Left colon (tissue), 2 donors: ENCODE measurements at regions not wholly inside any gene's neighbourhood (a gene's known extent, or its start where the extent isn't known, plus 50 kb on each side); places are given as distances from the start of the nearest gene placed in this dataset.

Source experiments
- ATAC-seq: fragments of 200-7000 bp; cut with Tn5 transposase; one replicate; pipeline ENCODE4 v1.9.1; 2020; ENCODE audit warnings: mild to moderate bottlenecking, moderate library complexity
- DNase-seq, 2 donors: peaks; one replicate each; pipeline ENCODE4 v3.0.0-alpha.2; 2020
- intact Hi-C, 2 donors: fragments of 100-400 bp; cut with DNase I in 1 of 2; cut with micrococcal nuclease in 1 of 2; formaldehyde crosslinking; loops; one replicate each; pipeline versions ENCODE4 v1.11.2 to v1.14.0; 2022; cut with DNase I, micrococcal nuclease
- donor health status: DM: no; HTN: no; CAD: no.
- donor health status: DM: yes; HTN: yes; CAD: no.

DNA sequence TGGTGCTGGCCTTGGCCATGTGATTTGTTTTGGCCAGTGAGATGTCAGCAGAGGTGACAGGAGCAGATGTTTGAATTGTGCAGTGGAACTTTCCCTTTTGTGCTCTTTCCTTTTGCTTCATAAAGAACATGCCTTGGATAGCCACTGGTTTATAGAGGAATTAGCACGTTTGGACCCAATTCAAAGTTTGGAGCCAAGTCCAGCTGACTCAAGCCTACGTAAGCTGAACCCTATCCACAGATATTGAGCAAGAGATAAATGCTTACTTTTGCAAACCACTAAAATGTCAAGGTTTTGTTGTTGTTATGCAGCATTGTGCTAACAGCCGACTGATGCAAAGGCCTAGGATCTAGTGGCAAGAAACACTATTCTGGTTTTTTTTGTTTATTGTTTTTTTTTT, 230.9 kb upstream of the CITED2 start:
- ATAC-seq = no peak
- no peak for DNase-seq
- intact Hi-C loops = no loop called here

DNA sequence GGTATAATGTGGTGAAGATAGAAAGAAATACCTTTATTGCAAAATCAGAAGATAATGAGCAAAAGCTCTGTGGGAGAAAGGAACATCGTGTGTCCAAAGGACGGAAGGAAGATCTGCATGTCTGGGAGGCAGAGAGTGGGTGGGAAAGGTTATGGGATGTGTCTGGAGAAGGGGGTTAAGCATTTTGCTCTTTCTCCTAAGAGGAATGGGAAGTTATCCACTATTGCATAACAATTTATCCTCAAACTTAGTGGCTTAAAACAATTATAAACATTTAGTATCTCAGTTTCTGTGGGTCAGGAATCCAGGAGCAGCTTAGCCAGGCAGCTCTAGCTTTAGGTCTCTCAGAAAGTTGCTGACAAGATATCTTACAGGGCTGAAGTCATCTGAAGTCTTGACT, 229.1 kb upstream of the CITED2 start:
- intact Hi-C loops = no loop called here
- ATAC-seq = no peak
- no peak for DNase-seq

DNA sequence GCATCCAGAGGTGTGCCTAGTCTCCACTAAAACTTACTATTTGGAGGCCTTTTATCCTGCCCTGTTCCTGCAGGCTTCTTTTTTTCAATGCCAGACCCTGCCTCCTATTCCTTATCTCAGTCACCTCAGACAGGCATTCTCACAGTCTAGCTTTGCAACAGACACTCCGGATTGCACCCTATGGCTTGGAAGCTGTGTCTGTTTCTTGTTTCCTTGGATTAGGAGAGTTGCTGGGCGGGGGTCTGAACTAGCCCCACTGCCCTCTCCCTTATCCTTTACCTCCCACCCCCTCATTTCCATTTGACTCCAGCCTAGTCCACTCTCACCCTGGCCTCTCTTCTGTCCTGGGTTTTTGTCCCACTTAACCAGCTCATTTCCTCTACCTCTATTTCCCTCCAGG, 228.1 kb upstream of the CITED2 start:
- intact Hi-C loops = no loop called here
- ATAC-seq (no peak), DNase-seq (no peak)

DNA sequence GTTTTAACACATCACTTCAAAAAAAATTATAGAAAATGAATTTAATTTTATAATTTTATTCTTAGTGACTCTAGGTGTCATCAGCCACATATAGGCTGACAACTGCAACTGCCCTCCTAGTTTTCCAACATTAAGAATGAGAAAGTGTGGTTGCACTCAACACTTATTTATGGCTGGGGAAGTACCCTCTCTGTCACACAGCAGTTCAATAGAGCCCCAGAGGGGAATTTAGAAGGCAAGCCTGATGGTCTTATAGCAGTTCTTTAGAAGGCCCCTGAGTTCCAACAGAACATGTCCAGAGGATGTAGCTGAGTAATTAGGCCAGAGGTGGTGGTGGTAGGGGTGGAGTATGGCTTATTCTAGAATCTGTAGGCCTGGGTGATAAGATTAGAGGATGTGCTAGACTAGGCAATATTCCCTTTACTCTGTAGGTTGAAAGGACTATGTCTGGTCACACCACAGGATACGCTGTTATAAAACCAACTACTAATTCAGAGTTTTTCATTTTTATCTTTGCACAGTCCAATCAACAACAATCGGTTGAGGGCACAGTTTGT, 226.5 kb upstream of the CITED2 start:
- no peak for ATAC-seq
- intact Hi-C loops = no loop called here
- DNase-seq = no peak

DNA sequence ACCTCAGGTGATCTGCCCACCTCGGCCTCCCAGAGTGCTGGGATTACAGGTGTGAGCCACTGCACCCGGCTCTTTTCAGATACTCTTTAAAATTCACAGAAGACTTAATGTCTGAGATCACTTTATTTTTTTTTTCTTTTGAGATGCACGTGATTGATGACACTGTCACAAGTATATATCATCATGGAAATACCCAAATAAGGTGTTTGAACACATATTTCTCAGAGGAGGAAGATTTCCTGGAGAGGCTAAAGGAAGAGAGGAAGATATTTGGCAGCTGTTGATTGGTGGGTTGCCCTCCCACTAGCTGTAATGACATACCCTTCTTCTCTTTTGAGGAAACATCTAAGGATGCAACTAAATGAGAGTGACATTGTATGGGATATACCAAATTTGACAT, 225.9 kb upstream of the CITED2 start:
- intact Hi-C loops = no loop called here
- ATAC-seq (no peak), DNase-seq (no peak)

DNA sequence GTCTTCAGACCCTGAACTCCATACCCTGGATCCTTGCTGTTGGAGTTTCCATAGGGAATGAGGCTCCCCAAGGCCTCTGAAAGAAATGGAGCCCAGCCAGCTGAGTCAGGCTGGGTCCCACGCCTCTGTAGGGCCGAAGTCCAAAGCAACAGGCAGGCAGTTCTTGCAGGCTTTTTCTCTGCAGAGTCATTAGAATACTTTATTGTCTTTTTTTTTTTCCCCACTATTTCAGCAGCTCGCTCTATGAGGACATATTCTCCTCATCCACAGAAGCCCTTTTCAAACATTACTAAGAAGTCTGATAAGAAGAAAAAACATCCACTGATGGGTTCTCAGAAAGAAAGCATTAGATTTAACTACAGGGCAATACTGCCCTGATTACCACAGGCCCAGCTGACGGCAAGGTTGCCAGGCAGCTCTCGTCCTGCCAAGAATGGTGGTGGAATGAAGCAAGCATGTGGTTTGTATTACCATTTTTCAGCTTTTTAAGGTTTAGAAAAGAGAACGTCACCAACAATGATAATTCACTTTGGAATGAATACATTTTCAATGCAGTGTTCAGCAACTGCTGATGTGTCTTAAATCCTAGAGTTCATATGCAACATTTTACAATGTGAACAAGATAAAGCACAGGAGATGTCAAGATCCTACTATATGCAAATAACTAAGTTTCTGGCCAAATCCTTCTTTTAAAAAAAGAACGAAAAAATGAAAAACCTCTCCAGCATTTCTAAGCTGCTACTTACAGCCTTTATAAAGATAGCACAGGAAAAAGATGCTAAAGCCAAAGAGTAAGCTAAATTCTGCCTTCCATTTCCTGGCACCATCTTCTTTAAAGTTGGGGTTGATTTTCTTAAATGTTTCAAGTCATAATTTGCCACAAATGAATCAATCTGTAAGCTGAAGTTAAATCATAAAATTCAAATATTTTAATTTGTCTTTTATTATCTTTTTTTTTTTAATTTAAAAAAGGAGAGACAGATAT, 223.6 kb upstream of the CITED2 start:
- peak; percentile 94 for ATAC-seq
- intact Hi-C loops = loop anchor here in 1 of 2 donors (10.0 kb wide), 1 partner anchor 223 kb away; the partner anchor contains the start of gene CITED2
- DNase-seq = peak; percentile 78 to 86

DNA sequence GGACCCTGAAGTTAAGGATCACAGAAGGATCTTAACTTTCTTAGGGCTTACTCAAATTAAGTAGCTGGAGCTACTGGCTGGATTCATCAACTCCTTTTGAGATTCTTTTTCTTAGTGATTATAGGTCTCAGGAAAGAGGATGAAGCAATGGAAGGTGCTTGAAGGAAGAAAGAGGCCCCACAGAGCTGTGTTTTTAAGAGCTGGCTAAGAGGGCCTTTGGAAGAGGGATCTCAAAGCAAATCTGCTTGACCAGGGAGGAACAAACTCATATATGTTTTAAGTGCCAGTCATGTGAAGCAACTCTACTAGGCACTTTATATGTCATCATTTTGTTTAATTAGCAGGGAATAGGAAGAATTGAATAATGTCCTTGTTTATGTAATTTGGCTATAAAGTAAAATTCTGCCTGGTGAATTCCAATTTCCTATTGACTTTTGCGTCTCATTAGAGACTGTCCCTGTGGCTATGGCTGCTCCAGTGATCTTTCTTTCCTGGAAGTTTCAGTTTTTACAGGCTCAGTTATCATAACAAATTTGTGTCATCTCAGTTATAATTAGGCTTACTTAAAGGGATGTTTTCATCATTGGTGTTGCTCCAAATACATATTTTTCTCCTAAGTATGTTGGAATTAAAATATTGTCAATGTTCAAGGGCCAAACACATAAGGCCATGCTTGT, 222.8 kb upstream of the CITED2 start:
- peak; percentile 22 for ATAC-seq
- DNase-seq = no peak

DNA sequence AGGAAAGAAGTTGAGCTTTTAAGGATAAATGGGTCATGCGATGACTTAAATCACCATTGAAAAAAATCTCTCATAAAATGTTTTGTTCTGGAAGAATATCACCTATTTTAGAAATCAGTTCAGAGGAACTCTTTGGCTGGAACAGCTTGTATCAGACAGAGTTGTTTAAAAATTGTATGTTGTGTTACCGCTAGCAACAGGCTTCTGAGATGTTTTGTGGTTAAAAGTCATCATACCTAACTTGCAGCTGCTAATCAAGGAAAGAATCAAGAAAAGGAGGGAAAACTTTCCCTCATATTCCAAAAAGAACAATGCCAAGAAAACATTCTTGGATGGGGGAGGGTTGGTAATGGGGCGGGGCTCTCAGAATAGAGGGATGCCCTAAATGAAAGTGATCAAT, 220.7 kb upstream of the CITED2 start:
- no peak for ATAC-seq
- intact Hi-C loops = loop anchor here in 1 of 2 donors (10.0 kb wide), 1 partner anchor 220 kb away; the partner anchor contains the start of gene CITED2
- no peak for DNase-seq

More for the DNA sequence above, 222.8 kb upstream of the CITED2 start:
- intact Hi-C loops = loop anchor here in 1 of 2 donors (10.0 kb wide), 1 partner anchor 222 kb away; the partner anchor contains the start of gene CITED2

DNA sequence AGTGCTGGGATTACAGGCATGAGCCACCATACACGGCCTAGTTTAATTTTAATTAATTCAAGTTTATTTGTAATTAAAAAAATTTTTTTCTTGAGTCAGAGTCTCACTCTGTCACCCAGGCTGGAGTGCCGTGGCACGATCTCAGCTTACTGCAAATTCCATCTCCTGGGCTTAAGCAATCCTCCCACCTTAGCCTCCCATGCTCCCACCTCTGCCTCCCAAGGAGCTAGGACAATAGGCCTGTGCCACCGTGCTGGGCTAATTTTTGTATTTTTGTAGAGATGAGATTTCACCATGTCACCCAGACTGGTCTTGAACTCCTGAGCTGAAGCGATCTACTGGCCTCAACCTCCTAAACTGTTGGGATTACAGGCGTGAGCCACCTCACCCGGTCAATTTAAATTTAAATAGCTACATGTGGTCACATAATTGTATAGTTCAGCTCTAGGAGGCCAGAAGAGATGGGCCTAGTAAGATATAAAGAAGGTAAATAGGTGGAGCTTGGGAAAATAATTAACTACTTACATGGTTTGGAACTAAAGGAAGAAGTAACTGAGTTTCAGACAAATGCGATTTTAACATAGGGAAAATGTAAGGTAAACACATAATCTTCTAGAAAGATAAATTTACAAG, 220.0 kb upstream of the CITED2 start:
- intact Hi-C loops = loop anchor here in 1 of 2 donors (10.0 kb wide), 1 partner anchor 220 kb away; the partner anchor contains the start of gene CITED2
- DNase-seq = no peak
- peak; percentile 70 for ATAC-seq

DNA sequence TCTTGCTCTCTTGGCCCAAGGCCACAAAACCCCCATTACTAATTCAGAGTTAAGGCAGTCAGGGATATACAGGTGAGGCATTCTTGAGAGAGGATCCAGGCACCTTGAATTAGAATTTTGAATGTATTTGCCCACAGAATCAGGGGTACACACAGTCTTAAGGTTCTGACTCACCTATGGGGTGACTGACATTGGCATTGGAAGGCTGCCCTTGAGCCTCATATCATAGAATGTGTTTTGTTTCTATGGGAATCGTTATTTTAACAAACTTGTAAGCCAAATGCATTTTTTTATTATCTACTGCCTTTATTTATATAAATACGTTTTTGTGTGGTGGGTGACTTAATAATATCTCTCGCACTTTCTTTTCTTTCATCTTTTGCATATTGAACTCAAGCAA, 218.6 kb upstream of the CITED2 start:
- DNase-seq (no peak), ATAC-seq (no peak)
- intact Hi-C loops = loop anchor here in 1 of 2 donors (10.0 kb wide), 1 partner anchor 218 kb away; the partner anchor contains the start of gene CITED2

DNA sequence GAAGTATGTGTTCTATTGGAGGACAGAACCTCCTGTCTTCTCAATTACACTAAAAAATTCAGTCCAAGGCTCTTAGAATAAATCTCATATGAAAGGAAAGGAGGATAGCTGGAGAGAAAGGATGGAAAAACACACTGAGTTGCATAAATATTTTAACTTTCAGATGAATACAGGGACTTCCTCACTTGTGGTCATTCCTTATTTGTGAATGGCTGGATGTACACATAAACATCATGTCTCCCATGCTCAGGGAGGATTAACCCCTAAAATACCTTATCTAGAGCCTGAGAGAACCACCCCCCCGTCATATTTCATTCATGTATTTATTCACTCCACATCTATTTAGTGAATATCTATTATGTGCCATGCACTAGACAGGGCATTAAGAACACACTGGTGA, 217.6 kb upstream of the CITED2 start:
- intact Hi-C loops = loop anchor here in 1 of 2 donors (10.0 kb wide), 1 partner anchor 217 kb away; the partner anchor contains the start of gene CITED2
- no peak for DNase-seq
- no peak for ATAC-seq

DNA sequence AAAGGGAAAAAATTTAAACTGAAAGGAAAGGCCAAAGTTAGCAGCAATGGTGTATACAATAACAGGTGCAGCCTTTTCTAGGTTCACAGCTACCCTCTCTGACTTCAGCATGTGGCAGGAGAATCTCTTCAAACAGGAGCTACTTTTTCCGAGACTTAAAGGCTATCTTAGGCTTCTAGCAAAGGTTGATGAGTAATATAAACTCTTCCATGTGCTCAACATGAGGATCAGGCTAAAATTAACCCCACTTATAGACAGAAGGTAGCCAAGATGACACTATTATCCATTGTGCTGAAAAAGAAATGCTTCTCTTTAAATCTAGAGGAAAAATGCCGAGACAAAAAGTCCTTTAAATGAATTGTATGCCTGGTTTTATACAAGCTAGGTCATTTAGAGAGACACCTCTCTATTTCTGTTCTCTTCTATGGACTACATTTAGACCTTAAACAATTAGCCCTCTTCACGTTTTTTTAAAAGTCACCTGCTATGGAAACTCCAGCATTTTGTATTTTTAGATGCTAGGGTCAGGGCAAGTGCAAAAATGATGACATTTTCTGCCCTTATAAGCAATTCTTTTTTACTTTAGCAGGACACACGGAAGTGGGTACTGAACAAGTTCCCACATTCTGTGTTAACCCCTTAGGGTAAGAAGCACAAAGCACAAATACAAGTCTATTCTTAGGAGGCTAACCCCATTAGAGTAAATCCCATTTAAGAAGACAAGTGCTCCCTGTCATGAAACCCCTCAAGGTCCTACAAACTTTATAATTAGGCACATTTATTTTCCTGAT, 216.8 kb upstream of the CITED2 start:
- ATAC-seq = no peak
- intact Hi-C loops = loop anchor here in 1 of 2 donors (10.0 kb wide), 1 partner anchor 216 kb away; the partner anchor contains the start of gene CITED2
- no peak for DNase-seq

DNA sequence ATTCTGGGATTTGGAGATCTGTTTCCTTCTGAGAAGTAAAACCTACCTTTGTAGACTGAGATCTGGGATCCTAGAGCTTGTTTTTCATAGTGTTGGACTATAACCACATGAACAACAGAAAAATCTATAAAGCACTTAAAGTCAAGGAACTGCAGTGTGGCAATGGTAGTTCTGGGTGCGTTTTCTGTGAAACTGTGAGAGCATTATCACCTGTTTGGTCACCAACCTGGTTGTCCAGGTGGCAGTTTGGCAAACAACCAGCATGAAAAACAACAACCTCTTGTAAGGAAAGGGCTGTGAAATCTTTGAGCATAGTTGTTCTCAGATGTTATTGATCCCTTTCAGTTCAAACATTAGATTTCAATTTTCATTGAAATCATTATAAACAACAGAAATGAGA, 215.8 kb upstream of the CITED2 start:
- ATAC-seq (peak; percentile 7), DNase-seq (no peak)
- intact Hi-C loops = loop anchor here in 1 of 2 donors (10.0 kb wide), 1 partner anchor 215 kb away; the partner anchor contains the start of gene CITED2

DNA sequence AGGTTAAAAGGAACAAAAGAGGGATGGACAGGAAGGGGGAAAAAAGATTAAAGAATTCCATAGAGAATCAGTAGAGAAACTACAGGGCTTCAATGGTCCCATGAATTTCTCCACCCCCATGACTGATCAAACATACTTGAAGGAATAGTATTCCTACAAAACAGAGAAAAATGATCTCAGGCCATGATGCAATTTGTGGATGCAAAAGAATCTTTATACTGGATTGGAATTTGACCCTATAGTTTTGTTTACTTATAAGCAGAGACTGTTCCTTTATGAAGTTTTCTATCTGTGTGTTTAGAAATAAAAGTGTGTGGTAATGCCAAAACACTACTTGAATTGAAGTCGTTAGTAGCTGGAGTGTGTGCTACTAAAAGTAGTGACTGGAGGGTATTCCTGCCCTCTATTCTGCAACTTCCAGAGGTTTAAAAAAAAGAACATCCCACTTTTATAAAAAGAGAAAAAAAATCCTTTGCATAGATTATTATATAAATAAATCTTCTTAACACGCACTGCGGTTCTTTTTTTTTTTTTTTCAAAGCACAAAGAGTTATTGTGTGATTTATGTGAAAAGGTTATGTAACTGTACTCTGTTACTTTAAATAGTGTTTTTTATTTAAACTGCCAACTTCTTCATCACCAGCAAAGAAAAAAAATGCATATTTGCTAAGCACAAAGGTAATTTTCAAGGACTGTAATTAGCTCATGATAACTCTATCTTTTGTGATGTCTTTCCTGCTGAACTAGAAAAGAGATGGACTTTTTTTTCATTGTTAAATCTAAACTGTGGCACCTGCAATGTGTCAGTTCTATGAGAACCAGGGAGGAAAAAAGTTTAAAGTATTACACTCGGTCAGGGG, 214.5 kb upstream of the CITED2 start:
- DNase-seq (no peak), ATAC-seq (peak; percentile 75)
- intact Hi-C loops = no loop called here

DNA sequence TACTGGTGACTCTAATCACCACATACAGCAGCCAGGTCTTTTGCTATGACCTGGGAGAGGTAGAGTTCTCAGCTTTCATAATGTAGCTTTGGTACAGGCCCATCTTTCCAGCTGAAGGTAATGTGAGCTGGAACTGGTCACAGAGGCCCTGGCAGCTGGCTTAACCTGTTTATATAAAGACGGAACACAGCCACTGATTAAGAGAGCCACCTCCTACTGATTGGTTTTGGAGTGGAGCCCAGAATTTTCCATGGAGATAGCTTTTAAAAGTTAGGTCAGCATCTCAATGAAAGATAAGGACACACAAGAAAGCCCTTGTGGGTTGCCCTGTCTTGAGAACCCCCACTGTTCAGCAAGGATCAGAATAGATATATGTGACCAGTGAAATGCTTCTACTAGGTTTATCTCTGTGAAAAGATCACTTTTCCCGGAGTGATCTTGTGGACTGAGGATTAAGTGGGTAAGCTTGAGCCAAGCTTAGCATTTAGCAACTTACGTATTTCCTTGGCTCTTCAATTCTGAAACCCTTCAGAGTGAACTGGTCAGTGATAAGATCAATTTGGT, 213.7 kb upstream of the CITED2 start:
- ATAC-seq (peak; percentile 87), DNase-seq (peak; percentile 58 to 76)
- intact Hi-C loops = no loop called here

DNA sequence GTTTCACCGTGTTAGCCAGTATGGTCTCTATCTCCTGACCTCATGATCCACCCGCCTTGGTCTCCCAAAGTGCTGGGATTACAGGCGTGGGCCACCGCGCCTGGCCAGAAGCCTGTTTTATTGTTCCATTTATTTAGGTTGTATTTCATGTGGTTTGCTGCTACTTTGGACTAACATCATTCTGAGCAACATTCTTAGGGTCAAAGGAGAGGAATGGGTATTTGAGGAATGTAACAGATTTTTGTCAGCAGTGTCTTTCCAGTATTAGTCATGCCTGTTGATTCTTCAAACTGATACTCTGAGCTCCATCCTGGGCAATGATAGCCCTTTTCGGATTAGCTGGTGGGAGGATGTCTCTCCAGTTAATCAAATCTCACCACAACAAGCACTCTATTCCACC, 213.0 kb upstream of the CITED2 start:
- ATAC-seq (no peak), DNase-seq (no peak)
- intact Hi-C loops = no loop called here

DNA sequence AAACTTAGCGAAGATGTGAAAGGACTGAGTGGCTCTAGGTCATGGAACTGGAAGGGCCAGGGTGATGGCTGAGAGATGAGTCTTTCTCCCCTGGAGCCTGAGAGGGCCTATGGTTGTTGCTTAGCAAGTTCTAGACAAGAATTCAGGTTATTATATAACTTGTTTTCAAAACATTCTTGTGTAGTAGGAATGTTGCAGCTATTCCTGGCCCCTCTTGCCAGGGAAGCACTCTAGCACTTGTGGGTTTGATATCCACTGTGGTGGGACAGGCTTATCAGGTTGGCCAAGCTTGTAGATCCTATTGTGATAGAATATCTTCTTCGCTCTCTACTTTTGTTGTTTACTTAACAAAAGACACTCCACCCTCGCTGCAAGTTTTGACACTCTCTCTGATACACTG, 211.8 kb upstream of the CITED2 start:
- ATAC-seq (no peak), DNase-seq (no peak)
- intact Hi-C loops = no loop called here
